Stimulated activated CD8-positive, alpha-beta memory T cell treated with anti-CD3 and anti-CD28 coated beads, Interleukin-4, amount 100 ng/mL, for 48 hours (primary cell): ENCODE measurements at regions not wholly inside any gene's neighbourhood (a gene's known extent, or its start where the extent isn't known, plus 50 kb on each side); places are given as distances from the start of the nearest gene placed in this dataset.

Experiments used
- DNase-seq: peaks from one replicate; pipeline ENCODE4 v3.0.0-alpha.2; 2020

DNA sequence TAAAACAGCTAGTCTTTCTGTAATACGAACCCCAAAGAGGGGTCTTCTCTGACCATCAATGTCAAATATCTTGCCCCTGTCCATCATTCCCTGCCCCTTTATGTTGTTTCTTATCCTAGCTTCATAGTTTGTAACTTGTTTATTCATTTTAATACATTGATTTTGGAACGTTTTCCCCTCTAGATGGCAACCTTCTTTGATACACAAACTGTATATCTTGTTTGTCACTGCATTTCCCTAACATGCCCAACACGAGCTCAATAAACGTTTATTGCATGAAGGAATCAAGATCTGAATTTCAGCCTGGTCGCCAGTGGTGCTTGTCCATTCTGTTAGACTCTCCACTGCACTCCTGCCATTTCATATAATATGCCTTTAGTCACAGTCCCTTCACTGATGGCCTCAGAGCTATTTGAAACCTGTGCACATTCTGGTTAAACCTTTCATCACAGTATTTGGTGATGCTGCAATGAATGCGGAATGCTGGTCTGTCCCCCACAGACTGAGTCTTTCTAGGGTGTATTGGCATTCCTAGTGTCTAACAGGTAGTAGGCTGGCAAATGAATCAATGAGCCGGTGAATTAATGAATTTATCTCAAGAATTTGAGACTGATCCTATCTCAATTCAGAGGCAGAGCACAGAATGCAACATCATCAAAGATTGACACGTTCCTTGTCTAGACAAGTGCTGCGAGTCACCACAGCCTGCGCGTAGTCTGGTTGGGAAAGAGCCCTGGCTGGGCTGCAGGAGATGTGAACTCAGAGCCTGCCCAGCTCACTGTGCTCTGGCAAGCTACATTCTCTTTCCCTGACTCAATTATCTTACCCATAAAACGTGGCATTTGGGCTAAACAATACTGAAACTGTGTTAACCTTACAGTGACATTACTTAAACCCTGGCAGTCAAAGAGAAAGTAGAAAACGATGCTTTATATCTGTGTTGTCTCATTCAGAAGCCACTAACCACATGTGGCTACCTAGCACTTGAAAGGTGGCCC, 55.2 kb upstream of the FRMD4A start:
- peak; percentile 65 for DNase-seq

DNA sequence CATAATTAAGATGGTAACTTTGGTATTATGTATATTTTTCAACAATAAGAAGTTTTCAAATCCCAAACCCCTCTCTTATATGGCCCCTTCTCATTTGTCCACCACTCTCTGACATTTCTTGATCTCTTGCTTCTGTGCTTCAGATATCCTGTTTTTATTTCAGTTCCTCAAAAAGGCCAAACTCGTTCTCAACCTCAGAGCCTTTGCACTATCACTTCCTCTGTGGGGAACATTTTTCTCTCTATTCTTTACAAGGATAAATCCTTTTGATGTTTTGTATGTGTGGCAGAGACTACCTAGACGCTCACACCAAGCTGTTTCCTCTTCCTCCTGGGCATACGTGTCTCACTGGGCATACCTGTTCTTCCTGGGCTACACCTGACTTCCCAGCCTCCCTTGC, 54.2 kb upstream of the FRMD4A start:
- DNase-seq = no peak

DNA sequence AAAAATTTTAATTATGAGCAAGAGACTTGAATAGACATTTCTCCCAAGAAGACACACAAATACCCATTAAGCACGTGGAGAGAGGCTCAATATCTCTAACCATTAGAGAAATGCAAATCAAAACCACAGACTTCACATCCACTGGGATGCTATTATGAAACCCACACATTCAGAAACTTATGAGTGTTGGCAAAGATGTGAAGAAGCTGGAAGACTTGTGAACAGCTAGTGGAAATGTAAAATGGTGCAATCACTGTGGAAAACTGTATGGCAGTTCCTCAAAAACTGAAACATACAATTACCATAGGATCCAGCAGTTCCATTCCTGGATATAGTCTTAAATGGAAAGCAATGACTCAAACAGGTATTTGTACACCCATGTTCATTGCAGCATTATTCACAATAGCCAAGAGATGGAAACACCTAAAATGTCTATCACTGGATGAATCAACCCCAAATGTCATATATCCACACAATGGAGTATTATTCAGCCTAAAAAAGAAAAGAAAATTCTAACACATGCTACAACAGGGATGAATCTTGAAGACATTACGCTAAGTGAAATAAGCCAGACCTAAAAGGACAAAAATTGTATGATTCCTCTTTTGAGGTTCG, 53.5 kb upstream of the FRMD4A start:
- DNase-seq = no peak

DNA sequence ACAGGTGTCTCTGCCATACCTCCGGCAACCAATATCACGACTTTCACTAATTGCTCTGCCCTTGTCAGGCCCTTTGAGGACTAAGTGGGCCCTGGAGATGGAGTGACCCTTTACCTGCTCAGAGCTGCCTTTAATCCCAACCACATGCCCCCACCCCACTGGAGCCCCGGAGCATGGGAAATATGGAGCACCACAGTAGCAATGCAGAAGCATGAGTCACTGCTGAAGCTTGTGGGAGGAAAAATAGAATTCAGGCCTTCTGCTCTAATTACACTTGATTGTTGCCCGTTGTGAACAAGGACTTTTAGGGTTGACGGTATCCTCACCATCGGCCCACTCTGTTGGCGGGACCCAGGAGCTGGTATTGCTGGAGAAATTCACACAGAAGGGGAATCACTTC, 52.5 kb upstream of the FRMD4A start:
- no peak for DNase-seq

DNA sequence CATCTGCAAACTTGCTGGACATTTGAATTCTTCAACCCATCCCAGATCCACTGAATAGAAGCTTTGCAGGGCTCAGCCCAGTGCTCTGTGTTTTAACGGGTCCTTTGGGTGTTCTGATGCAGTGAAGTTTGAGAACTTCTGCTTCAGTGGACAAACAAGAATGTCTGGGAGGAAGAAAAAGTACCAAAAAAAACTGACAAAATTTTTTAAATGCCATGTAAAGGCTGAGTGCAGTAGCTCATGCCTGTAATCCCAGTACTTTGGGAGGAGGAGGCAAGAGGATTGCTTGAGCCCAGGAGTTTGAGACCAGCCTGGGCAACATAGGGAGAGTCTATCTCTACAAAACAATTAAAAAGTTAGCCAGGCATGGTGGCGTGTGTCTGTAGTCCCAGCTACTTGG, 51.8 kb upstream of the FRMD4A start:
- no peak for DNase-seq

DNA sequence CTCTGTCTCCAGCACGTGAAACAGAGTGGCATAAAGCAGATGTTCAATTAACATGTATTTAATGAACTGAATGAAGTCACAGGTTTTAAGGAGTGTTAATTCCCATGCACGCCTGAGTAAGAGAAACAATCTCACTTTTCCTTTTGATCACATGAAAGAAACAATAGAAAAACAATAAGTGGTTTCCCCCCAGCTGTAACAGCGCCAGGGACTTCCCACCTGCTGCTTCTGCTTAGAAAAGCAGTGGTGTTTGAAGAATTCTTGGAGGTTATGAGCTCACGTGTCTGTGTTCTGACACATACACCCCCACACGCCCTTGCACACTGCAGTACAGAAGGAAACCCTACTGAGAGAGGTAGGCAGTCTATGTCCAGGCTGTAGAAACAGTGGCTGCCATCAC, 51.3 kb upstream of the FRMD4A start:
- peak; percentile 45 for DNase-seq

DNA sequence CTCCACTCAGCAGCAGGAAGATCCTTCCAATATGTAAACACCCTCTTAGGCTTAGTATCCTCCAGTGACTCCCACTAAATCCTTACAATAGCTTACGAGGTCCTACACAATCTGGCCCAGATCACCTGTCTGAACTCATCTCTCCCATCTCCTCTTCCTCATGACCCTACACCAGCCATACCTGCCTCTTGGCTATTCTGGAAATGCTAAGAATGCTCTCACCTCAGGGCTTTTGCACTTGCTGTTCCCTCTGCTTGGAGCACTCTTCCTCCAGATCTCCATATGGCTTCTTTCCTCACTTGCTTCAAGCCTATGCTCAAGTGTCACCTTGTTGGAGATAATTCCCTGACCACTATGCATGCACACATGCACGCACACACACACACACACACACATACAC, 50.8 kb upstream of the FRMD4A start:
- DNase-seq = no peak

DNA sequence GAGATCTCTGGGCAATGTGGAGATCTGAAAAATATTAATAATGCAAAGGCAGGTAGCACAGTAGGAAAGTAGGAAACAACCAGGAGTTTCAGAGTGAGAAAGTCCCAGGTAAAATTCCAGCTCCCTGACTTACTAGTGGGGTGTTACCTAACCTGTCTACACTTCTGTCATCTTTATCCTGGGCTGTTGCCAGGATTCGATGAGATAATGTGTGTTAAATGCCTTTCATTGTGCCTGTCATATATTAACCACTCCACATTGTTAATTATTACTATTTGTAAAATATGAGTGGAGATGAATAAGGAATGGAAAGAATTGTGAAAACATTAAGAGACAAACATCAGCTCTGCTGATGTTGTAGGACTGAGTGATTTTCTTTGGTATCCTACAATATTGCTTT, 50.0 kb upstream of the FRMD4A start:
- DNase-seq = no peak
